ENCODE measurements at regions not wholly inside any gene's neighbourhood (a gene's known extent, or its start where the extent isn't known, plus 50 kb on each side); places are given as distances from the start of the nearest gene placed in this dataset.

DNA sequence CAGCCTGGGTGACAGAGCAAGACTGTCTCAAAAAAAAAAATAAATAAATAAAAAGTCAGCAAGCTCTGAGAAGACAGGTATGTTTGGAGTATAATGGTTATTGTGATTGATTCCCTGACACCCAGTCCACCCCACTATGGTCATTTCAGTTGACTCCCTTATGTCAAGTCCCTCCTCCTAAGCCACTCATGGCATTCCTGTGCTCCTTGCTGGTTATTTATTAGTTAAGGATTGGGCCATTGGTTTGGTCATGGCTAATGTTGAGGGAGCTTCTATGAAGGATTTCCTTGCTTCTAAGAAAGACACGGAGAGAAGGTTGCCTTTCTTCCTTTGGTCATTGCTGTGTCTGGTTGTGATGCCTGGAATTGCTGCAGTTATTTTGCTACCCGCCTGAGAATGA is 140.1 kb downstream of the UCHL1 start:
- no peaks in the 10 kb centered on the region for H3K9me3 ChIP-seq (ENCODE audit: control insufficient read depth in 4 of 4, low read length in 3 of 4)
- H3K36me3 ChIP-seq (ENCODE audit: control insufficient read depth in 4 of 4, insufficient read depth in 3 of 4, low read depth in 1 of 4, low read length in 3 of 4) = peaks cover 0 to 1% (median 0%) of the 10 kb centered on the region in 4 donors
- no peak for DNase-seq (ENCODE audit: low spot score)
- H3K9ac ChIP-seq (ENCODE audit: low read depth in 1 of 2, low read length in 2 of 2) = no peak overlapping the region
- H3K4me3 ChIP-seq (ENCODE audit: low read depth in 1 of 3, low read length in 3 of 3) = no peak overlapping the region
- no peaks in the 10 kb centered on the region for H3K4me1 ChIP-seq (ENCODE audit: control insufficient read depth in 4 of 4, insufficient read depth in 4 of 4, low read length in 3 of 4)
- TF ChIP-seq GABPA (IDR thresholded peaks at IDR 0.05 in 1 of 2, conservative IDR thresholded peaks at IDR 0.05 in 1 of 2) (no peak), RXRA (IDR thresholded peaks at IDR 0.05) (no peak)
- TF ChIP-seq, protein P1, sequence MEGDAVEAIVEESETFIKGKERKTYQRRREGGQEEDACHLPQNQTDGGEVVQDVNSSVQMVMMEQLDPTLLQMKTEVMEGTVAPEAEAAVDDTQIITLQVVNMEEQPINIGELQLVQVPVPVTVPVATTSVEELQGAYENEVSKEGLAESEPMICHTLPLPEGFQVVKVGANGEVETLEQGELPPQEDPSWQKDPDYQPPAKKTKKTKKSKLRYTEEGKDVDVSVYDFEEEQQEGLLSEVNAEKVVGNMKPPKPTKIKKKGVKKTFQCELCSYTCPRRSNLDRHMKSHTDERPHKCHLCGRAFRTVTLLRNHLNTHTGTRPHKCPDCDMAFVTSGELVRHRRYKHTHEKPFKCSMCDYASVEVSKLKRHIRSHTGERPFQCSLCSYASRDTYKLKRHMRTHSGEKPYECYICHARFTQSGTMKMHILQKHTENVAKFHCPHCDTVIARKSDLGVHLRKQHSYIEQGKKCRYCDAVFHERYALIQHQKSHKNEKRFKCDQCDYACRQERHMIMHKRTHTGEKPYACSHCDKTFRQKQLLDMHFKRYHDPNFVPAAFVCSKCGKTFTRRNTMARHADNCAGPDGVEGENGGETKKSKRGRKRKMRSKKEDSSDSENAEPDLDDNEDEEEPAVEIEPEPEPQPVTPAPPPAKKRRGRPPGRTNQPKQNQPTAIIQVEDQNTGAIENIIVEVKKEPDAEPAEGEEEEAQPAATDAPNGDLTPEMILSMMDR (IDR thresholded peaks at IDR 0.05; ENCODE audit: low read depth, low read length, missing input control) = no peak
- no peak overlapping the region for H3K27ac ChIP-seq (ENCODE audit: low read depth in 1 of 2, low read length in 2 of 2)
- no peaks in the 10 kb centered on the region for H3K27me3 ChIP-seq (ENCODE audit: control insufficient read depth in 4 of 4, insufficient read depth in 4 of 4, low read length in 3 of 4)
- 90% methylated on average over 2 of the region's 2 CpGs for WGBS

DNA sequence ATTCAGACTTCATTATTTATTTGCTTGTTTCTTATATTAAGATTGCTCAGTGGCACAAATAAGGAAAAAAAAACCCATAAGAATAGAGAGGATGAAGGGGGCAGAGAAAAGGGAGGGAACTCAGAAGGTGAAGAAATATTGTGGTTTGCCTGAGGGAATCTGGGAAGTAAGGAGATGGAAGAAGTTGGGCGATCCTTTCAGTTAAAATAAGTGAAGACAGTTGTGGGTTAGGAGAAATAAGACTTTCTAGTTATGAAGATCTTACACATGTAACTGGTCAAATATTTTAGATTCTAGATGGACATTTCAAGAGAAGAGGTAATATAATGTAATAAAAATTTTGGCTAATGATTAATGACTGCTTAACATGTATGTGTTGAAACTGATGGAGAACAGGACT is 138.7 kb upstream of the LIMCH1 start:
- H3K9me3 ChIP-seq (ENCODE audit: control insufficient read depth in 4 of 4, low read length in 3 of 4) = no peaks in the 10 kb centered on the region
- no peaks in the 10 kb centered on the region for H3K4me1 ChIP-seq (ENCODE audit: control insufficient read depth in 4 of 4, insufficient read depth in 4 of 4, low read length in 3 of 4)
- TF ChIP-seq, protein P1 (IDR thresholded peaks at IDR 0.05; ENCODE audit: low read depth, low read length, missing input control) = no peak
- no peak overlapping the region for H3K9ac ChIP-seq (ENCODE audit: low read depth in 1 of 2, low read length in 2 of 2)
- no peak overlapping the region for H3K4me3 ChIP-seq (ENCODE audit: low read depth in 1 of 3, low read length in 3 of 3)
- H3K27me3 ChIP-seq (ENCODE audit: control insufficient read depth in 4 of 4, insufficient read depth in 4 of 4, low read length in 3 of 4) = no peaks in the 10 kb centered on the region
- peaks cover 0 to 1% (median 0%) of the 10 kb centered on the region in 4 donors for H3K36me3 ChIP-seq (ENCODE audit: control insufficient read depth in 4 of 4, insufficient read depth in 3 of 4, low read depth in 1 of 4, low read length in 3 of 4)
- no peak overlapping the region for H3K27ac ChIP-seq (ENCODE audit: low read depth in 1 of 2, low read length in 2 of 2)
- no peak for DNase-seq (ENCODE audit: low spot score)
- WGBS = 90% methylated on average over 1 of the region's 1 CpG

DNA sequence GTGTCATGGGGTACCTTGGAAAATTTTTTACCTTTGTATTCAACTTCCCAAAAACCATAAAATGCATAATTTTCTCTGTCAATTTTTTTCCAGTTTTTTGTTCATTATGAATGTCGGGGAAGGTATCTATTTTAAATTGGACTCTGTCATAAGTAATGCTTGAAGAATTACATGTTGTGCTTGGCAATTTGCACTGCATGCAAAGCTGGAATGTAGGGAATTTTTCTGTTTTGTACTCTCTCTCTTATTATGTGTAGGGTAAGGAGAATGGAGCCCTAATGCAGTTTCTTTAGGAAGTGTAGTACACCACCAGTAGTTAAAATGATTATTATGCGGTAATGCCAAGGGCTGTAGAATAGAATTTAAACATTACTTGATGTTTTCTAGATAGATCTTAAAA is 137.7 kb upstream of the LIMCH1 start:
- peaks cover 0 to 3% (median 0%) of the 10 kb centered on the region in 4 donors for H3K4me1 ChIP-seq (ENCODE audit: control insufficient read depth in 4 of 4, insufficient read depth in 4 of 4, low read length in 3 of 4)
- DNase-seq (ENCODE audit: low spot score) = no peak
- 92% methylated on average over 2 of the region's 2 CpGs for WGBS
- TF ChIP-seq, protein P2, sequence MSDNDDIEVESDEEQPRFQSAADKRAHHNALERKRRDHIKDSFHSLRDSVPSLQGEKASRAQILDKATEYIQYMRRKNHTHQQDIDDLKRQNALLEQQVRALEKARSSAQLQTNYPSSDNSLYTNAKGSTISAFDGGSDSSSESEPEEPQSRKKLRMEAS (IDR thresholded peaks at IDR 0.05) = no peak
- TF ChIP-seq, protein P1 (IDR thresholded peaks at IDR 0.05; ENCODE audit: low read depth, low read length, missing input control) = no peak
- TF ChIP-seq SP1 (IDR thresholded peaks at IDR 0.05) (no peak), HNF4A (conservative IDR thresholded peaks at IDR 0.05) (no peak), RAD21 (IDR thresholded peaks at IDR 0.05) (no peak), TAF1 (conservative IDR thresholded peaks at IDR 0.05) (no peak), JUND (IDR thresholded peaks at IDR 0.05) (no peak), GABPA (IDR thresholded peaks at IDR 0.05 in 1 of 2, conservative IDR thresholded peaks at IDR 0.05 in 1 of 2) (no peak), FOXA2 (IDR thresholded peaks at IDR 0.05) (no peak), EGR1 (IDR thresholded peaks at IDR 0.05; ENCODE audit: low read depth in 2 of 2) (no peak), NR2F2 (IDR thresholded peaks at IDR 0.05) (no peak), RXRA (IDR thresholded peaks at IDR 0.05) (no peak), HNF4G (IDR thresholded peaks at IDR 0.05) (no peak)
- TF ChIP-seq, protein P3, sequence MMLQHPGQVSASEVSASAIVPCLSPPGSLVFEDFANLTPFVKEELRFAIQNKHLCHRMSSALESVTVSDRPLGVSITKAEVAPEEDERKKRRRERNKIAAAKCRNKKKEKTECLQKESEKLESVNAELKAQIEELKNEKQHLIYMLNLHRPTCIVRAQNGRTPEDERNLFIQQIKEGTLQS (IDR thresholded peaks at IDR 0.05) = no peak
- TF ChIP-seq, protein P4, sequence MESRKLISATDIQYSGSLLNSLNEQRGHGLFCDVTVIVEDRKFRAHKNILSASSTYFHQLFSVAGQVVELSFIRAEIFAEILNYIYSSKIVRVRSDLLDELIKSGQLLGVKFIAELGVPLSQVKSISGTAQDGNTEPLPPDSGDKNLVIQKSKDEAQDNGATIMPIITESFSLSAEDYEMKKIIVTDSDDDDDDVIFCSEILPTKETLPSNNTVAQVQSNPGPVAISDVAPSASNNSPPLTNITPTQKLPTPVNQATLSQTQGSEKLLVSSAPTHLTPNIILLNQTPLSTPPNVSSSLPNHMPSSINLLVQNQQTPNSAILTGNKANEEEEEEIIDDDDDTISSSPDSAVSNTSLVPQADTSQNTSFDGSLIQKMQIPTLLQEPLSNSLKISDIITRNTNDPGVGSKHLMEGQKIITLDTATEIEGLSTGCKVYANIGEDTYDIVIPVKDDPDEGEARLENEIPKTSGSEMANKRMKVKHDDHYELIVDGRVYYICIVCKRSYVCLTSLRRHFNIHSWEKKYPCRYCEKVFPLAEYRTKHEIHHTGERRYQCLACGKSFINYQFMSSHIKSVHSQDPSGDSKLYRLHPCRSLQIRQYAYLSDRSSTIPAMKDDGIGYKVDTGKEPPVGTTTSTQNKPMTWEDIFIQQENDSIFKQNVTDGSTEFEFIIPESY (IDR thresholded peaks at IDR 0.05) = no peak

More for the DNA sequence above, 137.7 kb upstream of the LIMCH1 start:
- no peak overlapping the region for H3K9ac ChIP-seq (ENCODE audit: low read depth in 1 of 2, low read length in 2 of 2)
- H3K27me3 ChIP-seq (ENCODE audit: control insufficient read depth in 4 of 4, insufficient read depth in 4 of 4, low read length in 3 of 4) = no peaks in the 10 kb centered on the region
- H3K36me3 ChIP-seq (ENCODE audit: control insufficient read depth in 4 of 4, insufficient read depth in 3 of 4, low read depth in 1 of 4, low read length in 3 of 4) = no peaks in the 10 kb centered on the region
- H3K4me3 ChIP-seq (ENCODE audit: low read depth in 1 of 3, low read length in 3 of 3) = no peak overlapping the region
- no peaks in the 10 kb centered on the region for H3K9me3 ChIP-seq (ENCODE audit: control insufficient read depth in 4 of 4, low read length in 3 of 4)
- H3K27ac ChIP-seq (ENCODE audit: low read depth in 1 of 2, low read length in 2 of 2) = no peak overlapping the region
